ENCODE measurements at regions not wholly inside any gene's neighbourhood (a gene's known extent, or its start where the extent isn't known, plus 50 kb on each side); places are given as distances from the start of the nearest gene placed in this dataset.
"Not testable (repeated sequence)": the region's sequence is repeated elsewhere in the genome, so short reads cannot be mapped to it uniquely, and the experiment has no call there.

DNA sequence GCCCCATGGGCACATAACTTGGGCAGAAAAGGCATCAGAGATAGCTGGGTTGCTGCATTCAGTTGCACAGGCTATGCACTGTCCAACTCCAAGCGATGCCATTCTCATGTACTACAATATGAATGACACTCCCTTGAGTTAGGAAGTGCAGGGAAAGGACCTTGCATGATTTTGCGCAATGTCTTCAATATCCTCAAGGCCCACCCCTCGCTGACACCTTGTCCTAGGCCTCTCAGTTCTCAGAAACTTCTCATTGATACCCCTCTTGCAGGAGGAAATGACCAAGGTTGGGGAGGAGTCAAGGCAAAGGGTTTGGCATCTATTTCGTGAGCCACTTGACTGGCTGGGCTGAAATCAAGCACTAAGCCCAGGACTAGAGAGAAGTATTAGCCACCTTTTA is 70.4 kb downstream of the ARL6IP4 start:
- no peak overlapping the region for H3K4me3 ChIP-seq
- intact Hi-C loops (cut with DNase I): loop anchor here (2.0 kb wide), 1 partner anchor 56 kb away; no protein-coding TSS in a partner anchor
- TF ChIP-seq POLR2A (IDR thresholded peaks at IDR 0.05): no peak
- TF ChIP-seq POLR2AphosphoS5 (IDR thresholded peaks at IDR 0.05; ENCODE audit: insufficient read depth in 1 of 2, low read depth in 1 of 2): no peak
- TF ChIP-seq, protein P1, sequence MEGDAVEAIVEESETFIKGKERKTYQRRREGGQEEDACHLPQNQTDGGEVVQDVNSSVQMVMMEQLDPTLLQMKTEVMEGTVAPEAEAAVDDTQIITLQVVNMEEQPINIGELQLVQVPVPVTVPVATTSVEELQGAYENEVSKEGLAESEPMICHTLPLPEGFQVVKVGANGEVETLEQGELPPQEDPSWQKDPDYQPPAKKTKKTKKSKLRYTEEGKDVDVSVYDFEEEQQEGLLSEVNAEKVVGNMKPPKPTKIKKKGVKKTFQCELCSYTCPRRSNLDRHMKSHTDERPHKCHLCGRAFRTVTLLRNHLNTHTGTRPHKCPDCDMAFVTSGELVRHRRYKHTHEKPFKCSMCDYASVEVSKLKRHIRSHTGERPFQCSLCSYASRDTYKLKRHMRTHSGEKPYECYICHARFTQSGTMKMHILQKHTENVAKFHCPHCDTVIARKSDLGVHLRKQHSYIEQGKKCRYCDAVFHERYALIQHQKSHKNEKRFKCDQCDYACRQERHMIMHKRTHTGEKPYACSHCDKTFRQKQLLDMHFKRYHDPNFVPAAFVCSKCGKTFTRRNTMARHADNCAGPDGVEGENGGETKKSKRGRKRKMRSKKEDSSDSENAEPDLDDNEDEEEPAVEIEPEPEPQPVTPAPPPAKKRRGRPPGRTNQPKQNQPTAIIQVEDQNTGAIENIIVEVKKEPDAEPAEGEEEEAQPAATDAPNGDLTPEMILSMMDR (IDR thresholded peaks at IDR 0.05): no peak
- no peaks in the 10 kb centered on the region for H3K27me3 ChIP-seq
- peaks cover 24% of the 10 kb centered on the region for H3K4me1 ChIP-seq
- H3K9me3 ChIP-seq: no peaks in the 10 kb centered on the region
- no peak for DNase-seq (ENCODE audit: extremely low spot score in 2 of 2)
- H3K27ac ChIP-seq: peak overlapping the region; percentile 58
- no peaks in the 10 kb centered on the region for H3K36me3 ChIP-seq

GRCh38 chr12:123050331-123050831 is 69.9 kb downstream of the ARL6IP4 start:
- no peak overlapping the region for H3K4me3 ChIP-seq
- TF ChIP-seq, protein P1 (IDR thresholded peaks at IDR 0.05): no peak
- peak; percentile 24 to 25 for TF ChIP-seq POLR2AphosphoS5 (IDR thresholded peaks at IDR 0.05; ENCODE audit: insufficient read depth in 1 of 2, low read depth in 1 of 2)
- no peaks in the 10 kb centered on the region for H3K27me3 ChIP-seq
- H3K9me3 ChIP-seq: no peaks in the 10 kb centered on the region
- peak overlapping the region; percentile 58 for H3K27ac ChIP-seq
- DNase-seq (ENCODE audit: extremely low spot score in 2 of 2): no peak
- no peaks in the 10 kb centered on the region for H3K36me3 ChIP-seq
- peaks cover 24% of the 10 kb centered on the region for H3K4me1 ChIP-seq
- intact Hi-C loops (cut with DNase I): loop anchor here (2.0 kb wide), 1 partner anchor 56 kb away; no protein-coding TSS in a partner anchor

GRCh38 chr12:123049398-123050240 is 69.1 kb downstream of the ARL6IP4 start:
- Histone ChIP-seq H3K27me3 (no peaks in the 10 kb centered on the region), H3K36me3 (no peaks in the 10 kb centered on the region), H3K4me1 (peaks cover 24% of the 10 kb centered on the region), H3K9me3 (no peaks in the 10 kb centered on the region), H3K27ac (peak overlapping the region; percentile 58), H3K4me3 (no peak overlapping the region)
- intact Hi-C loops (cut with DNase I): loop anchor here (2.0 kb wide), 1 partner anchor 55 kb away; no protein-coding TSS in a partner anchor
- TF ChIP-seq, protein P1 (IDR thresholded peaks at IDR 0.05): no peak
- TF ChIP-seq POLR2A (IDR thresholded peaks at IDR 0.05) (no peak), POLR2AphosphoS5 (IDR thresholded peaks at IDR 0.05; ENCODE audit: insufficient read depth in 1 of 2, low read depth in 1 of 2) (no peak)
- no peak for DNase-seq (ENCODE audit: extremely low spot score in 2 of 2)

DNA sequence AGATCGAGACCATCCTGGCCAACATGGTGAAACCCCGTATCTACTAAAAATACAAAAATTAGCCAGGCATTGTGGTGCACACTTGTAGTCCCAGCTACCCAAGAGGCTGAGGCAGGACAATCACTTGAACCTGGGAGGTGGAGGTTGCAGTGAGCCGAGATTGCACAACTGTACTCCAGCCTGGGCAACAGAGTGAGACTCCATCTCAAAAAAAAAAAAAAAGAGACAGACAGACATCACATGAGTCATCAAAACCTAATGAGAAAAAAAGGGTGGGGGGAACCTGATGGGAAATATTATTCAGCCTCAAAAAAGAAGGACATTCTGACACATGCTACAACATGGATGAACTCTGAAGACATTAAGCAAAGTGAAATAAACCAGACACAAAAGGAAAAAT is 67.4 kb downstream of the ARL6IP4 start:
- H3K36me3 ChIP-seq; H3K4me3 ChIP-seq; H3K9me3 ChIP-seq; DNase-seq (ENCODE audit: extremely low spot score in 2 of 2); H3K27me3 ChIP-seq; intact Hi-C loops (cut with DNase I); H3K27ac ChIP-seq: not testable (repeated sequence)
- H3K4me1 ChIP-seq: peaks cover 40% of the 10 kb centered on the region

- no peak overlapping the region for H3K27ac ChIP-seq
- peaks cover 44% of the 10 kb centered on the region for H3K4me1 ChIP-seq
- intact Hi-C loops (cut with DNase I): no loop called here
- no peaks in the 10 kb centered on the region for H3K9me3 ChIP-seq
- TF ChIP-seq POLR2A (IDR thresholded peaks at IDR 0.05) (no peak), POLR2AphosphoS5 (IDR thresholded peaks at IDR 0.05; ENCODE audit: insufficient read depth in 1 of 2, low read depth in 1 of 2) (no peak)
- TF ChIP-seq, protein P1 (IDR thresholded peaks at IDR 0.05): no peak
- no peak for DNase-seq (ENCODE audit: extremely low spot score in 2 of 2)
- H3K27me3 ChIP-seq: no peaks in the 10 kb centered on the region
- H3K36me3 ChIP-seq: no peaks in the 10 kb centered on the region
- H3K4me3 ChIP-seq: no peak overlapping the region
Observed at GRCh38 chr12:123047289-123047688, 66.8 kb downstream of the ARL6IP4 start.

Measured in vagina (tissue), 2 donors.